Lower lobe of right lung (tissue), 2 donors: ENCODE measurements at regions not wholly inside any gene's neighbourhood (a gene's known extent, or its start where the extent isn't known, plus 50 kb on each side); places are given as distances from the start of the nearest gene placed in this dataset.

Experiments used
- ATAC-seq, 2 donors: fragments of 200-7000 bp; cut with Tn5 transposase; one replicate each; pipeline ENCODE4 v1.9.1; 2020 to 2022; ENCODE audit warnings: mild to moderate bottlenecking in 2 of 2, moderate library complexity in 2 of 2
- DNase-seq: peaks from one replicate; pipeline ENCODE4 v3.0.0-alpha.2; 2020
- H3K27ac ChIP-seq: fragments of 200-600 bp; one replicate; pipeline ENCODE4 v1.8.0; 2022
- H3K27me3 ChIP-seq: fragments of 200-600 bp; one replicate; pipeline ENCODE4 v1.8.0; 2022; ENCODE audit warnings: low read depth
- H3K36me3 ChIP-seq: fragments of 200-600 bp; one replicate; pipeline ENCODE4 v1.8.0; 2022; ENCODE audit warnings: mild to moderate bottlenecking
- H3K4me1 ChIP-seq: fragments of 200-600 bp; one replicate; pipeline ENCODE4 v1.8.0; 2022
- H3K4me3 ChIP-seq: fragments of 200-600 bp; one replicate; pipeline ENCODE4 v1.8.0; 2022; ENCODE audit warnings: mild to moderate bottlenecking
- H3K9me3 ChIP-seq: fragments of 200-600 bp; one replicate; pipeline ENCODE4 v1.8.0; 2022
- intact Hi-C: fragments of 100-400 bp; cut with DNase I; formaldehyde crosslinking; loops from one replicate; pipeline ENCODE4 v1.11.0; 2022
- TF ChIP-seq, protein P1 (sequence below): fragments of 200-600 bp; IDR thresholded peaks from one replicate; pipeline ENCODE4 v1.8.0; 2022; ENCODE audit warnings: antibody characterized with exemption, mild to moderate bottlenecking
- donor health status: DM: no; HTN: yes; CAD: no; lungs with severe emphysema.

DNA sequence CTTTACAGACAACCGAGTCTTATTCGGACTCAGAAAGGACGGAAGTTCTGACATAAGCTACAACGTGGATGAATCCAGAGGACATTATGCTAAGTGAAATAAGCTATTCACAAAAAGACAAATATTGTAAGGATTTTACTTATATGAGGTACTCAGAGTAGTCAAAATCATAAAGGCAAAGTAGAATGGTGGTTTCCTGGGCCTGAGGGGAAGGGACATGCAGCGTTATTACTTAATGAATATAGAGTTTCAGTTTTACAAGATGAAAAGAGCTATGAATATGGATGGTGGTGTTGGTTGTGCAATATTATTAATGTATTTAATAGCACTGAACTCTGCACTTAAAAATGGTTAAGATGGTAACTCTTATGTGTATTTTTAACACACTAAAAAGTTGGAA lies 419.1 kb upstream of the SGCG start:
- ATAC-seq (no peak), DNase-seq (no peak)
- H3K27me3 ChIP-seq: no peaks in the 10 kb centered on the region
- no peak overlapping the region for H3K27ac ChIP-seq
- H3K4me3 ChIP-seq: no peak overlapping the region
- TF ChIP-seq, protein P1, sequence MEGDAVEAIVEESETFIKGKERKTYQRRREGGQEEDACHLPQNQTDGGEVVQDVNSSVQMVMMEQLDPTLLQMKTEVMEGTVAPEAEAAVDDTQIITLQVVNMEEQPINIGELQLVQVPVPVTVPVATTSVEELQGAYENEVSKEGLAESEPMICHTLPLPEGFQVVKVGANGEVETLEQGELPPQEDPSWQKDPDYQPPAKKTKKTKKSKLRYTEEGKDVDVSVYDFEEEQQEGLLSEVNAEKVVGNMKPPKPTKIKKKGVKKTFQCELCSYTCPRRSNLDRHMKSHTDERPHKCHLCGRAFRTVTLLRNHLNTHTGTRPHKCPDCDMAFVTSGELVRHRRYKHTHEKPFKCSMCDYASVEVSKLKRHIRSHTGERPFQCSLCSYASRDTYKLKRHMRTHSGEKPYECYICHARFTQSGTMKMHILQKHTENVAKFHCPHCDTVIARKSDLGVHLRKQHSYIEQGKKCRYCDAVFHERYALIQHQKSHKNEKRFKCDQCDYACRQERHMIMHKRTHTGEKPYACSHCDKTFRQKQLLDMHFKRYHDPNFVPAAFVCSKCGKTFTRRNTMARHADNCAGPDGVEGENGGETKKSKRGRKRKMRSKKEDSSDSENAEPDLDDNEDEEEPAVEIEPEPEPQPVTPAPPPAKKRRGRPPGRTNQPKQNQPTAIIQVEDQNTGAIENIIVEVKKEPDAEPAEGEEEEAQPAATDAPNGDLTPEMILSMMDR: no peak
- intact Hi-C loops: no loop called here
- no peaks in the 10 kb centered on the region for H3K4me1 ChIP-seq
- H3K36me3 ChIP-seq: no peaks in the 10 kb centered on the region
- H3K9me3 ChIP-seq: no peaks in the 10 kb centered on the region

DNA sequence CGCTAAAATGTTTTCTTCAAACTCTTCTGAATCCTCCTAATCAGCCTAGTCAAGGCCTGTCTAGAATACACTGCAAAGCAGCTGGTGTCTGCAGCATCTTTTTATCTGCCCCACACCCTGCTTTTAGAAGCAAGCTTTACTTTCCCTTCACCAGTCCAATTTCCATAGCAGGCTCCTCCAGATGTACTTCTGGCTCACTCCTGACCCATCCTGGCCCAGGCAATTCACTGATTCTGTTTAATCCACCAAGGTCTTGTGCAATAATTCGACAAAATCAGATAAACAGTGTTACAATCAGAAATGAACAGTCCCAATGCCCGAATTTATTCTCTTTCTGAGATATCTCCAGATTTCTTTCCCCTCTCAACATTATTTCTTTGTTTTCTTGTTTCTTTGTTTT lies 415.2 kb upstream of the SGCG start:
- H3K27ac ChIP-seq: no peak overlapping the region
- TF ChIP-seq, protein P1: no peak
- H3K4me1 ChIP-seq: no peaks in the 10 kb centered on the region
- DNase-seq (no peak), ATAC-seq (no peak)
- H3K9me3 ChIP-seq: no peaks in the 10 kb centered on the region
- H3K27me3 ChIP-seq: no peaks in the 10 kb centered on the region
- intact Hi-C loops: no loop called here
- H3K4me3 ChIP-seq: no peak overlapping the region
- H3K36me3 ChIP-seq: no peaks in the 10 kb centered on the region

DNA sequence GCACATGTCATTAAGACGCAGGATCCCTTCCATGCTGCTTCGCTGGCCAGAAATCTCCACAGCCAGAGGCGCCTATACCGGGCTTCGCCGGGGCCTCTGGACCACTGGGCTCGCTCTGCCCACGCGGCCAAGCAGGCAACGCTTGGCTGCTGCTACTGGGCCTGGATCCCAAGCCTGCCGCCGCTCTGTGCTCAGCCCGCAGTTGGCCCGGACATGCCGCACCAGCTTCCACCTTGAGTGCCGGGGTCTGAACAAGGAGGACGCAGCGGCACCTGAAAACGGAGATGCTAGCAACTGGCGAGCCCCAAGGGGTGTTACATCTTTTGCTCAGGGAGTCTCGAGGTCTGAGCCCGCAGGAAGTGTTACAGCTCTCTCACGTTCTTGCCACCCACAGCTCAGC lies 409.9 kb upstream of the SGCG start:
- Histone ChIP-seq H3K4me3 (no peak overlapping the region), H3K36me3 (no peaks in the 10 kb centered on the region), H3K27me3 (no peaks in the 10 kb centered on the region), H3K27ac (no peak overlapping the region), H3K9me3 (no peaks in the 10 kb centered on the region), H3K4me1 (no peaks in the 10 kb centered on the region)
- ATAC-seq (no peak), DNase-seq (no peak)
- intact Hi-C loops: no loop called here
- TF ChIP-seq, protein P1: no peak

DNA sequence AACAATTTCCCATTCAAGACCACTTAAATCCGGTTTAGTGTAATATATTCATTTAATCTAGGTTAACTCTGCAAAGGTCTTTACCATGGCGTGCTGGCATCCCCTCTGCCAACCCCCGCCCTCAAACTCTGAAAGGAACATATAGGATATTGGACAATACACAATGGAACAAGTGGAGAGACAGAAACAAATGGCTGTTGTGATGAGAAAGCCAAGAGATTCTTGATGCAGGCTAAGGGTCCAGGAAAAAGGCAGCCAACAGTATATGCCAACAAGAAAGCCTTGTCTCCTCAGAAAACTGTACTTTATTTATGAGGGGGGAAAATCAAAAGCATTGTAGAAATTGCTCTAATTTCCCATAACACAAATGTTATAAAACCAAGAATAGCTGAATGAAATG lies 407.3 kb upstream of the SGCG start:
- intact Hi-C loops: no loop called here
- H3K27me3 ChIP-seq: no peaks in the 10 kb centered on the region
- no peaks in the 10 kb centered on the region for H3K4me1 ChIP-seq
- ATAC-seq (no peak), DNase-seq (no peak)
- no peaks in the 10 kb centered on the region for H3K36me3 ChIP-seq
- H3K27ac ChIP-seq: no peak overlapping the region
- TF ChIP-seq, protein P1: no peak
- no peak overlapping the region for H3K4me3 ChIP-seq
- no peaks in the 10 kb centered on the region for H3K9me3 ChIP-seq

DNA sequence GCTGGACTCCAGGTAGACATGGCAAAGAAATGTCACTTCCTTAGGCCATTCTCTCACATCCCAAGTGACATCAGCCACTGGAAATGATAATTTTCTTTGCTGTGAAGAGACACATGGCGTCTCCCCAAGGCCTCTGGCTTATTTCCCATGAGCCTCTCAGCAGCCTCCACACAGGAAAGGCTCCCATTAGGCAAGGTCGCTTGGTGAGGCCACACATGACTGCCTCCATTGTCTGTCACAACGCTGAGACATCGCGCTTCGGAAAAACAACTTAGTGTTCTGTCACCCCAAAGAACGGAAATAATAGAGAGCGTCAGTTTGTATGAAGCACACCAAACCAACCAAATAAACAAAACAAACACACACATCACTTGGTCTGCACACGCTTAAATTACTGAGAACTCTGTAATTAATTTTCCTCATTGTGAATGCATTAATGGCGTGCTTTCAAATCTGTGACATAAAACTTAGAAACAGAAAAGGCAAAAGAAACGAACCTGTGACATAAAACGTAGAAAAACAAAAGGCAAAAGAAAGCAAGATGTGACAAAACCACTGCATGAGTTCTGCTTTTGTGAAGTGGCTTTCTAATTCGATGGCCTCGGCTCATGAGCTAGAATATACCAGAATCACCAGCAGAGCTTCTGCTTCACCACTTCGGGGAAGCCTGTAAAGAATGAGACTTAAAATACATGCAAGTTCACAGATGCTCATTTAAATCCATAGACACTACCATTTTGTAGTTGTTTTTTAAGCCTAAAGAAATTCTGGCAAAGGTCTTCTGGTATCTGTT lies 404.2 kb upstream of the SGCG start:
- Histone ChIP-seq H3K36me3 (no peaks in the 10 kb centered on the region), H3K4me1 (no peaks in the 10 kb centered on the region), H3K27me3 (no peaks in the 10 kb centered on the region), H3K4me3 (no peak overlapping the region), H3K27ac (no peak overlapping the region), H3K9me3 (no peaks in the 10 kb centered on the region)
- intact Hi-C loops: no loop called here
- ATAC-seq (no peak), DNase-seq (no peak)
- TF ChIP-seq, protein P1: no peak
